ENCODE measurements at regions not wholly inside any gene's neighbourhood (a gene's known extent, or its start where the extent isn't known, plus 50 kb on each side); places are given as distances from the start of the nearest gene placed in this dataset.

DNA sequence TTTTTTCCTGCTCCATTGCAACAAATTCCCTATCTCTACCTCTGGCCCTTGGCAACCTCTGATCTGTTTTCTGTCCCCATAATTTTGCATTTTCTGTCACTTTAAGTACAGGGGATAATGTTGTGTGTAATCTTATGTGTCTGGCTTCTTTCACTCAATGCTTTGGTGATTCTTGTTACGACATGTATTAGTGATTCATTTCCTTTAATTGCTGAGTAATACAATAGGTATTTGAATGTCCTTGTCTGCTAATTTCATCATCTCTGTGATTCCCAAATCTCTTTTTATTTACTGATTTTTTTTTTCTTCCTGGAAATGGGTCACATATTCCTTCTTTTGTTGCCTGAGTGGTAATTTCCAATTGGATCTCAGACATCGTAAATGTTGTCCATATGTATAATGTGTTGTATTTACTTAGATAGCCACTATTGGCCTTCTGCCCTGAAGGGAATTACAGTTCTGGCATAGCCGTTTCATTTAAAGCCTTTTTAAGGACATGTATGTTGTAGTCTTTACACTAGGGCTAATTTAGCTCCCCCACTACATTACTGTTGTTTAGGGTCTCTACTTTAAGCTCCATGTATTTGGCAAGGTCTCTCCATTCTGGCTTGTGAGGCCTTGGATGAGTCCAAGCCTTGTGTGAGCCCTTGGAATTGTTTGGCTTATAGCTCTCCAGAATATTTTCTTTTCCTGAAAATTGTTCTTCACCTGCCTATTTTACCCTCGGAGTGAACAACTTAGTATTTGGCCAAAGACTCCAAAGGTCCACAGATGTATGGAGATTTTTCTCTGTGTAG lies 683.8 kb downstream of the LRRC70 start:
- Mint-ChIP-seq H3K27me3 (ENCODE audit: low read depth) (no peaks in the 10 kb centered on the region), H3K4me1 (no peaks in the 10 kb centered on the region), H3K27ac (ENCODE audit: unreplicated experiment) (no peak overlapping the region), H3K9me3 (no peaks in the 10 kb centered on the region), H3K36me3 (ENCODE audit: low read depth) (no peaks in the 10 kb centered on the region), H3K4me3 (no peak overlapping the region)
- TF ChIP-seq, protein P1, sequence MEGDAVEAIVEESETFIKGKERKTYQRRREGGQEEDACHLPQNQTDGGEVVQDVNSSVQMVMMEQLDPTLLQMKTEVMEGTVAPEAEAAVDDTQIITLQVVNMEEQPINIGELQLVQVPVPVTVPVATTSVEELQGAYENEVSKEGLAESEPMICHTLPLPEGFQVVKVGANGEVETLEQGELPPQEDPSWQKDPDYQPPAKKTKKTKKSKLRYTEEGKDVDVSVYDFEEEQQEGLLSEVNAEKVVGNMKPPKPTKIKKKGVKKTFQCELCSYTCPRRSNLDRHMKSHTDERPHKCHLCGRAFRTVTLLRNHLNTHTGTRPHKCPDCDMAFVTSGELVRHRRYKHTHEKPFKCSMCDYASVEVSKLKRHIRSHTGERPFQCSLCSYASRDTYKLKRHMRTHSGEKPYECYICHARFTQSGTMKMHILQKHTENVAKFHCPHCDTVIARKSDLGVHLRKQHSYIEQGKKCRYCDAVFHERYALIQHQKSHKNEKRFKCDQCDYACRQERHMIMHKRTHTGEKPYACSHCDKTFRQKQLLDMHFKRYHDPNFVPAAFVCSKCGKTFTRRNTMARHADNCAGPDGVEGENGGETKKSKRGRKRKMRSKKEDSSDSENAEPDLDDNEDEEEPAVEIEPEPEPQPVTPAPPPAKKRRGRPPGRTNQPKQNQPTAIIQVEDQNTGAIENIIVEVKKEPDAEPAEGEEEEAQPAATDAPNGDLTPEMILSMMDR (conservative IDR thresholded peaks at IDR 0.05) = no peak
- no peak for DNase-seq (ENCODE audit: low read depth, low spot score)

DNA sequence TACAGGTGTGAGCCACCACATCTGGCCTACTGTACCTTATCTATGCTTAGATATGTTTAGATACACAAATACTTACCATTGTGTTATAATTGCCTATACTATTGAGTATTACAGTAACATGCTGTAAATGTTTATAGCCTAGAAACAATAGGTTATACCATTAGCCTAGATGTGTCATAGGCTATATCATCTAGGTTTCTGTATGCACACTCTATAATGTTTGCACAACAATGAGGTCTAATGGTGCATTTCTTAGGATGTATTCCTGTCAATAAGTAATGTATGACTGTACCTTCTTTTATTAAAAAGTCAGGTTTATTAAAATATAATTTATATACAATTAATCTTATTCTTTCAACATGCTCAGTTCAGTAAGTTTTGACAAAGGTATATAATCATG lies 683.1 kb downstream of the LRRC70 start:
- TF ChIP-seq, protein P1 (conservative IDR thresholded peaks at IDR 0.05) = no peak
- DNase-seq (ENCODE audit: low read depth, low spot score) = no peak
- no peak overlapping the region for H3K27ac Mint-ChIP-seq (ENCODE audit: unreplicated experiment)
- H3K9me3 Mint-ChIP-seq = no peaks in the 10 kb centered on the region
- no peaks in the 10 kb centered on the region for H3K36me3 Mint-ChIP-seq (ENCODE audit: low read depth)
- H3K4me1 Mint-ChIP-seq = no peaks in the 10 kb centered on the region
- no peak overlapping the region for H3K4me3 Mint-ChIP-seq
- H3K27me3 Mint-ChIP-seq (ENCODE audit: low read depth) = no peaks in the 10 kb centered on the region

DNA sequence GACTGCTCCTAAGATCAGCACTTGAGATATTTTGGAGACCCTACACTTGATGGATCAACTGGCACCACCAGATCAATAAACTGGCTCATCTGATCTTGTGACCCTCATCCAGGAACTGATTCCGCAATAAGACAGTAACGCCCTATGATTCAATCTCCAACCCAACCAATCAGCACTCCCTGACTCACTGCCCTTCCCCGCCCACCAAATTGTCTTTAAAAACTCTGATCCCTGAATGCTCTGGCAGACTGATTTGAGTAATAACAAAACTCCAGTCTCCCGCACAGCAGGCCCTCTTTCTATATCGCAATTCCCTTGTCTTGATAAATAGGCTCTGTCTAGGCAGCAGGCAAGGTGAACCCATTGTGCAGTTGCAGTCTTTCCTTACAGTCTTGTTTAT lies 677.0 kb downstream of the LRRC70 start:
- peaks cover 4% of the 10 kb centered on the region for H3K4me1 Mint-ChIP-seq
- TF ChIP-seq, protein P1 (conservative IDR thresholded peaks at IDR 0.05) = no peak
- no peaks in the 10 kb centered on the region for H3K36me3 Mint-ChIP-seq (ENCODE audit: low read depth)
- no peak overlapping the region for H3K27ac Mint-ChIP-seq (ENCODE audit: unreplicated experiment)
- DNase-seq (ENCODE audit: low read depth, low spot score) = no peak
- no peak overlapping the region for H3K4me3 Mint-ChIP-seq
- peaks cover 3% of the 10 kb centered on the region for H3K9me3 Mint-ChIP-seq
- no peaks in the 10 kb centered on the region for H3K27me3 Mint-ChIP-seq (ENCODE audit: low read depth)

DNA sequence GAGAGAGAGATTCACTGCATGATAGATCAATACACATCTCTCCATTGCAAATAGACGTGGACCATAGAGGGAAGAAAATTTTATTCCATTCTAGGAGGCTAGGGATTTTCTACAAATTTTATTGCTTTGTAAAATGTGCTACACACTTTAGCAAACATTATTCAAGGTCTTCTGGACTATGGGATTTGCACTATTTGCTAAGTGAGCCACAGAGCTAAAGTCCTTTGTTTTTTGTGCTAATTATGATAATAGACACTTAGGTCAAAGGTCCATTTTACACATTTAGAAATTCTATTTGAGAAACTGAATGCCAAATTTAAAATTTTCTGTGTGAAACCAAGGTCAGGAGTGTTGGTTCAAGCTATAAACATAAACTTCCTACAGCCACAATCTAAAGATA lies 672.3 kb downstream of the LRRC70 start:
- no peak overlapping the region for H3K27ac Mint-ChIP-seq (ENCODE audit: unreplicated experiment)
- H3K9me3 Mint-ChIP-seq = peaks cover 3% of the 10 kb centered on the region
- no peaks in the 10 kb centered on the region for H3K27me3 Mint-ChIP-seq (ENCODE audit: low read depth)
- no peaks in the 10 kb centered on the region for H3K36me3 Mint-ChIP-seq (ENCODE audit: low read depth)
- peaks cover 4% of the 10 kb centered on the region for H3K4me1 Mint-ChIP-seq
- TF ChIP-seq, protein P1 (conservative IDR thresholded peaks at IDR 0.05) = no peak
- H3K4me3 Mint-ChIP-seq = no peak overlapping the region
- no peak for DNase-seq (ENCODE audit: low read depth, low spot score)

DNA sequence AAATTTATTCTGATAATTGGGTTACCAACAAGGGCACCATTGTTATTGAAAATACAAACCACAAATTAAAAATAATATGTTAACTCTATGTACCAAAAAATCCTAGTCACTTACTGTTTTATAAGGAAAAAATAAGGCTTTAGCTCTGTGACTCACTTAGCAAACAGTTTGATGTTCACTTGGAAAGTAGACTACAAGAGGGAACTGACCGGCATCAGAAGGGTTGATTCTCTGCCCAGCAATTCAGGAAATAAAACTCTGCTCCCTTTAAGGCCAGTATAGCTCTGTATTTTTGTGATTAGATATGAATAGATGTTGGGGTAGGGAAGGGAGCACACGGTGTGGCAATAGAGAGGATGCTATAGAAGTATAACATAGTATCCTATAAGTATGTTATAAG lies 671.3 kb downstream of the LRRC70 start:
- DNase-seq (ENCODE audit: low read depth, low spot score) = no peak
- TF ChIP-seq, protein P1 (conservative IDR thresholded peaks at IDR 0.05) = no peak

More for the DNA sequence above, 671.3 kb downstream of the LRRC70 start:
- no peaks in the 10 kb centered on the region for H3K9me3 Mint-ChIP-seq
- no peak overlapping the region for H3K27ac Mint-ChIP-seq (ENCODE audit: unreplicated experiment)
- no peaks in the 10 kb centered on the region for H3K27me3 Mint-ChIP-seq (ENCODE audit: low read depth)
- no peaks in the 10 kb centered on the region for H3K4me1 Mint-ChIP-seq
- no peaks in the 10 kb centered on the region for H3K36me3 Mint-ChIP-seq (ENCODE audit: low read depth)
- no peak overlapping the region for H3K4me3 Mint-ChIP-seq
